Liver (tissue), 3 donors: ENCODE measurements at regions not wholly inside any gene's neighbourhood (a gene's known extent, or its start where the extent isn't known, plus 50 kb on each side); places are given as distances from the start of the nearest gene placed in this dataset.

Experiments used
- EGR1 ChIP-seq, 2 donors: IDR thresholded peaks; 2 replicates each; pipeline ENCODE4 v1.6.1; 2016 to 2018; ENCODE audit warnings: antibody characterized with exemption in 2 of 2, low read depth in 2 of 2
- GABPA ChIP-seq, 2 donors: IDR thresholded peaks in 1 of 2; conservative IDR thresholded peaks in 1 of 2; 2 replicates each; pipeline ENCODE4 v1.6.1; 2016; ENCODE audit warnings: antibody characterized with exemption in 2 of 2, mild to moderate bottlenecking in 1 of 2, moderate library complexity in 1 of 2
- JUND ChIP-seq, 2 donors: IDR thresholded peaks; 2 replicates each; pipeline ENCODE4 v1.6.1; 2016; ENCODE audit warnings: antibody characterized with exemption in 2 of 2
- NR2F2 ChIP-seq: IDR thresholded peaks from 2 replicates; pipeline ENCODE4 v1.6.1; 2016; ENCODE audit warnings: antibody characterized with exemption
- TAF1 ChIP-seq: conservative IDR thresholded peaks from 2 replicates; pipeline ENCODE4 v1.6.1; 2016; ENCODE audit warnings: antibody characterized with exemption, mild to moderate bottlenecking
- TF ChIP-seq, protein P1 (sequence below): fragments of 150-350 bp; IDR thresholded peaks from 2 replicates; pipeline ENCODE4 v1.5.1; 2017; ENCODE audit warnings: improper control_type of control experiment, low read depth, low read length; ENCODE audit not compliant: missing input control
- donor health status: healthy.
- donor health status: healthy.

DNA sequence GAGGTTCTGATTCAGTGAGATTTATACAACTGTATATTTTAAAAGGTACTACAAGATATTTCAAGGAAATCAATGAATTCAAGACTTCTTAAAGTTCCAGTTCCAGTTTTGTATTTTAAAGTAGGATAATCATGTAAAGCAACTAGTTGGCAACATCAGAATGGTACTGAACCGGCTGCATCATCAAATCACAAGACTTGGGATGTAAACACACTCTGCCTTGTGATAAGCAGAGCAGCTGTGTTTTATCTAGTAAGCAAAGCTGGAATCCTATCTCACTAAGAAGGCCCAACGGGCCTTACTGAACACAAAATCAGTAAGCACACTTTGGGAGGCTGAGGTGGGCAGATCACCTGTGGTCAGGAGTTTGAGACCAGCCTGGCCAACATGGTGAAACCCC lies 327.2 kb upstream of the NREP start:
- TF ChIP-seq, protein P1, sequence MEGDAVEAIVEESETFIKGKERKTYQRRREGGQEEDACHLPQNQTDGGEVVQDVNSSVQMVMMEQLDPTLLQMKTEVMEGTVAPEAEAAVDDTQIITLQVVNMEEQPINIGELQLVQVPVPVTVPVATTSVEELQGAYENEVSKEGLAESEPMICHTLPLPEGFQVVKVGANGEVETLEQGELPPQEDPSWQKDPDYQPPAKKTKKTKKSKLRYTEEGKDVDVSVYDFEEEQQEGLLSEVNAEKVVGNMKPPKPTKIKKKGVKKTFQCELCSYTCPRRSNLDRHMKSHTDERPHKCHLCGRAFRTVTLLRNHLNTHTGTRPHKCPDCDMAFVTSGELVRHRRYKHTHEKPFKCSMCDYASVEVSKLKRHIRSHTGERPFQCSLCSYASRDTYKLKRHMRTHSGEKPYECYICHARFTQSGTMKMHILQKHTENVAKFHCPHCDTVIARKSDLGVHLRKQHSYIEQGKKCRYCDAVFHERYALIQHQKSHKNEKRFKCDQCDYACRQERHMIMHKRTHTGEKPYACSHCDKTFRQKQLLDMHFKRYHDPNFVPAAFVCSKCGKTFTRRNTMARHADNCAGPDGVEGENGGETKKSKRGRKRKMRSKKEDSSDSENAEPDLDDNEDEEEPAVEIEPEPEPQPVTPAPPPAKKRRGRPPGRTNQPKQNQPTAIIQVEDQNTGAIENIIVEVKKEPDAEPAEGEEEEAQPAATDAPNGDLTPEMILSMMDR = no peak
- TF ChIP-seq GABPA (IDR thresholded peaks at IDR 0.05 in 1 of 2, conservative IDR thresholded peaks at IDR 0.05 in 1 of 2) (no peak), TAF1 (no peak), EGR1 (IDR thresholded peaks at IDR 0.05; ENCODE audit: low read depth in 2 of 2) (no peak), JUND (IDR thresholded peaks at IDR 0.05) (no peak), NR2F2 (no peak)
